ENCODE measurements at regions not wholly inside any gene's neighbourhood (a gene's known extent, or its start where the extent isn't known, plus 50 kb on each side); places are given as distances from the start of the nearest gene placed in this dataset.

DNA sequence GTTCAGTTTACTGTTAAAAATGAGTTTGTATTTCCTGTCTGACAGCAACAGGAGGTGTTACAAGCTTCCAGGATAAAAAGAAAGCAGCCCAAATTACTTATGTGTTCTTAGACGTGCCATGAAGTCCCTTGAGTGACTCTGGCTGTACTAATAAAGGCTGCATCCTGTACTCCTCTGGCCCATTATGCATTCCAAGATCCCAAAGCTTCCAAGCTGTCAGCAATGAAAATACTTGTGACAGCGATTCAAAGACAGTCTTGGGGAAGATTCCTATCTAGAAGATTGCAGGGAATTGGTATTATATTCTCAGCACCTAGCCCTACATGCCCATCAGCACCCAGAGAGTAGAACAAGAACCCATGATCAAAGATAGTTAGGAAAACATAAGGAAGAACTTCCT is 281.6 kb upstream of the TRPC7 start:
- TF ChIP-seq, protein P1, sequence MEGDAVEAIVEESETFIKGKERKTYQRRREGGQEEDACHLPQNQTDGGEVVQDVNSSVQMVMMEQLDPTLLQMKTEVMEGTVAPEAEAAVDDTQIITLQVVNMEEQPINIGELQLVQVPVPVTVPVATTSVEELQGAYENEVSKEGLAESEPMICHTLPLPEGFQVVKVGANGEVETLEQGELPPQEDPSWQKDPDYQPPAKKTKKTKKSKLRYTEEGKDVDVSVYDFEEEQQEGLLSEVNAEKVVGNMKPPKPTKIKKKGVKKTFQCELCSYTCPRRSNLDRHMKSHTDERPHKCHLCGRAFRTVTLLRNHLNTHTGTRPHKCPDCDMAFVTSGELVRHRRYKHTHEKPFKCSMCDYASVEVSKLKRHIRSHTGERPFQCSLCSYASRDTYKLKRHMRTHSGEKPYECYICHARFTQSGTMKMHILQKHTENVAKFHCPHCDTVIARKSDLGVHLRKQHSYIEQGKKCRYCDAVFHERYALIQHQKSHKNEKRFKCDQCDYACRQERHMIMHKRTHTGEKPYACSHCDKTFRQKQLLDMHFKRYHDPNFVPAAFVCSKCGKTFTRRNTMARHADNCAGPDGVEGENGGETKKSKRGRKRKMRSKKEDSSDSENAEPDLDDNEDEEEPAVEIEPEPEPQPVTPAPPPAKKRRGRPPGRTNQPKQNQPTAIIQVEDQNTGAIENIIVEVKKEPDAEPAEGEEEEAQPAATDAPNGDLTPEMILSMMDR (conservative IDR thresholded peaks at IDR 0.05; ENCODE audit: low read depth, low read length), result no peak
- no peak for TF ChIP-seq EZH2 (IDR thresholded peaks at IDR 0.05; ENCODE audit: borderline replicate concordance, low read depth, low read length, poor library complexity, severe bottlenecking)

Data from A673 (cell line).